ENCODE measurements at regions not wholly inside any gene's neighbourhood (a gene's known extent, or its start where the extent isn't known, plus 50 kb on each side); places are given as distances from the start of the nearest gene placed in this dataset.
"Not testable (repeated sequence)": the region's sequence is repeated elsewhere in the genome, so short reads cannot be mapped to it uniquely, and the experiment has no call there.

- DNase-seq: no peak
These were observed 364.0 kb upstream of the KCND2 start for GRCh38 chr7:119908948-119909347.

- not testable (repeated sequence) for DNase-seq
These were observed 358.9 kb upstream of the KCND2 start for GRCh38 chr7:119914119-119914518.

GRCh38 chr7:119916501-119916900 lies 356.5 kb upstream of the KCND2 start:
- no peak for DNase-seq

- DNase-seq: no peak
These were observed 354.8 kb upstream of the KCND2 start for GRCh38 chr7:119918185-119918584.

- no peak for DNase-seq
These were observed 353.0 kb upstream of the KCND2 start for GRCh38 chr7:119919986-119920385.

- no peak for DNase-seq
These were observed 347.2 kb upstream of the KCND2 start for GRCh38 chr7:119925581-119926289.

- no peak for DNase-seq
These were observed 343.1 kb upstream of the KCND2 start for GRCh38 chr7:119929891-119930290.

- DNase-seq: no peak
These were observed 341.6 kb upstream of the KCND2 start for GRCh38 chr7:119931230-119931824.

GRCh38 chr7:119935418-119936025 lies 337.5 kb upstream of the KCND2 start:
- no peak for DNase-seq

GRCh38 chr7:119936836-119937235 lies 336.1 kb upstream of the KCND2 start:
- no peak for DNase-seq

- DNase-seq: no peak
These were observed 335.2 kb upstream of the KCND2 start for GRCh38 chr7:119937745-119938144.

GRCh38 chr7:119943942-119944600 lies 328.9 kb upstream of the KCND2 start:
- no peak for DNase-seq

- no peak for DNase-seq
These were observed 328.4 kb upstream of the KCND2 start for GRCh38 chr7:119944601-119944972.

GRCh38 chr7:119945822-119946221 lies 327.2 kb upstream of the KCND2 start:
- no peak for DNase-seq

- no peak for DNase-seq
These were observed 323.9 kb upstream of the KCND2 start for GRCh38 chr7:119949053-119949452.

GRCh38 chr7:119950390-119951041 lies 322.5 kb upstream of the KCND2 start:
- DNase-seq: not testable (repeated sequence)

- DNase-seq: not testable (repeated sequence)
These were observed 321.4 kb upstream of the KCND2 start for GRCh38 chr7:119951614-119952013.

- DNase-seq: no peak
These were observed 315.6 kb upstream of the KCND2 start for GRCh38 chr7:119957335-119957734.

- no peak for DNase-seq
These were observed 313.2 kb upstream of the KCND2 start for GRCh38 chr7:119959811-119960210.

GRCh38 chr7:119963654-119964053 lies 309.3 kb upstream of the KCND2 start:
- DNase-seq: no peak

- no peak for DNase-seq
These were observed 308.9 kb upstream of the KCND2 start for GRCh38 chr7:119964065-119964464.

- no peak for DNase-seq
These were observed 308.0 kb upstream of the KCND2 start for GRCh38 chr7:119964788-119965542.

- no peak for DNase-seq
These were observed 305.8 kb upstream of the KCND2 start for GRCh38 chr7:119967221-119967620.

All from NCI-H2107 (cell line).